GM06990 (cell line): ENCODE measurements at regions not wholly inside any gene's neighbourhood (a gene's known extent, or its start where the extent isn't known, plus 50 kb on each side); places are given as distances from the start of the nearest gene placed in this dataset.

Experiments used
- DNase-seq: peaks from one replicate; pipeline ENCODE4 v3.0.0-alpha.2; 2011; ENCODE audit not compliant: insufficient read length; ENCODE audit errors: extremely low read depth
- H3K27me3 ChIP-seq: replicated peaks from 2 replicates; pipeline ENCODE4 v1.6.0; 2011; ENCODE audit warnings: low read length; ENCODE audit not compliant: control insufficient read depth, insufficient read depth
- H3K36me3 ChIP-seq: 2 replicates; pipeline ENCODE4 v1.5.1; 2011; ENCODE audit warnings: low read length; ENCODE audit not compliant: control insufficient read depth, insufficient read depth
- H3K4me3 ChIP-seq: replicated peaks from 2 replicates; pipeline ENCODE4 v1.5.1; 2011; ENCODE audit warnings: low read depth, mild to moderate bottlenecking, control low read depth, low read length
- TF ChIP-seq, protein P1 (sequence below): IDR thresholded peaks from 2 replicates; pipeline ENCODE4 v1.5.1; 2011; ENCODE audit warnings: low read length, control low read depth, mild to moderate bottlenecking, inconsistent platforms; ENCODE audit not compliant: insufficient read depth, poor library complexity, severe bottlenecking

GRCh38 chr9:129285979-129286772, 108.1 kb upstream of the IER5L start:
- H3K36me3 ChIP-seq = no peaks in the 10 kb centered on the region
- TF ChIP-seq, protein P1, sequence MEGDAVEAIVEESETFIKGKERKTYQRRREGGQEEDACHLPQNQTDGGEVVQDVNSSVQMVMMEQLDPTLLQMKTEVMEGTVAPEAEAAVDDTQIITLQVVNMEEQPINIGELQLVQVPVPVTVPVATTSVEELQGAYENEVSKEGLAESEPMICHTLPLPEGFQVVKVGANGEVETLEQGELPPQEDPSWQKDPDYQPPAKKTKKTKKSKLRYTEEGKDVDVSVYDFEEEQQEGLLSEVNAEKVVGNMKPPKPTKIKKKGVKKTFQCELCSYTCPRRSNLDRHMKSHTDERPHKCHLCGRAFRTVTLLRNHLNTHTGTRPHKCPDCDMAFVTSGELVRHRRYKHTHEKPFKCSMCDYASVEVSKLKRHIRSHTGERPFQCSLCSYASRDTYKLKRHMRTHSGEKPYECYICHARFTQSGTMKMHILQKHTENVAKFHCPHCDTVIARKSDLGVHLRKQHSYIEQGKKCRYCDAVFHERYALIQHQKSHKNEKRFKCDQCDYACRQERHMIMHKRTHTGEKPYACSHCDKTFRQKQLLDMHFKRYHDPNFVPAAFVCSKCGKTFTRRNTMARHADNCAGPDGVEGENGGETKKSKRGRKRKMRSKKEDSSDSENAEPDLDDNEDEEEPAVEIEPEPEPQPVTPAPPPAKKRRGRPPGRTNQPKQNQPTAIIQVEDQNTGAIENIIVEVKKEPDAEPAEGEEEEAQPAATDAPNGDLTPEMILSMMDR = no peak
- H3K4me3 ChIP-seq = no peak overlapping the region
- no peaks in the 10 kb centered on the region; the same call in 1 of the 2 replicates for H3K27me3 ChIP-seq
- no peak for DNase-seq

DNA sequence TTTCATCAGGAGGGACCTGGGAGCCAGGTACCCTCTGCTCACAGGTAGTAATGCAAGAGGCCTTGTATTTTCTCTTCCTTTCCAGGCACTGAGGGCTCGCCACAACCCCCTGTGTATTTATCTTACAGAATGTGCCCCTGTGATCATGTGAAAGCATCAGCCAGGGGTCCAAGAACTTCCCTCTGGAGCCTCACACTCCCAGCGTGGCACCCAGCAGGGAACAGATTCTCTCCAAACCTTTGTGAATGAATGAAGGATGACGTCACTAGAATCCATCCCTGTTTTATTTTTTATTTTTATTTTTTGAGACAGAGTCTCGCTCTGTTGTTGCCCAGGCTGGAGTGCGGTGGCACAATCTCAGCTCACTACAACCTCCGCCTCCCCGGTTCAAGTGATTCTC, 107.3 kb upstream of the IER5L start:
- TF ChIP-seq, protein P1 = no peak

GRCh38 chr9:129284607-129285291, 106.7 kb upstream of the IER5L start:
- TF ChIP-seq, protein P1 = no peak
- Histone ChIP-seq H3K27me3 (no peaks in the 10 kb centered on the region; the same call in 1 of the 2 replicates), H3K4me3 (no peak overlapping the region), H3K36me3 (no peaks in the 10 kb centered on the region)
- DNase-seq = no peak

More for the DNA sequence above, 107.3 kb upstream of the IER5L start:
- no peak overlapping the region for H3K4me3 ChIP-seq
- H3K27me3 ChIP-seq = no peaks in the 10 kb centered on the region; the same call in 1 of the 2 replicates
- no peak for DNase-seq
- no peaks in the 10 kb centered on the region for H3K36me3 ChIP-seq

- no peaks in the 10 kb centered on the region for H3K36me3 ChIP-seq
- no peak overlapping the region for H3K4me3 ChIP-seq
- TF ChIP-seq, protein P1 = no peak
- H3K27me3 ChIP-seq = no peaks in the 10 kb centered on the region; the same call in 1 of the 2 replicates
- DNase-seq = no peak
Observed at GRCh38 chr9:129283705-129284606, 105.9 kb upstream of the IER5L start.

- TF ChIP-seq, protein P1 = no peak
Observed at GRCh38 chr9:129283291-129283691, 105.2 kb upstream of the IER5L start.

More at GRCh38 chr9:129283291-129283691, 105.2 kb upstream of the IER5L start:
- no peak for DNase-seq
- no peaks in the 10 kb centered on the region for H3K36me3 ChIP-seq
- no peak overlapping the region for H3K4me3 ChIP-seq
- H3K27me3 ChIP-seq = no peaks in the 10 kb centered on the region; the same call in 1 of the 2 replicates
